SK-N-SH (cell line): ENCODE measurements at regions not wholly inside any gene's neighbourhood (a gene's known extent, or its start where the extent isn't known, plus 50 kb on each side); places are given as distances from the start of the nearest gene placed in this dataset.

ENCODE experiments used
- CTCF ChIA-PET: fragments of 300-600, 350-600 bp; formaldehyde crosslinking; extraction: SDS; loops from one replicate; lab custom pipeline; 2021; lab: Yijun Ruan, JAX
- POLR2A ChIA-PET: fragments of 350-600 bp; sonication (Branson Sonifier 250); formaldehyde crosslinking; extraction: SDS; loops from one replicate; lab custom pipeline; 2020; ENCODE audit warnings: antibody characterized with exemption, inconsistent platforms; lab: Yijun Ruan, JAX
- DNase-seq: peaks from one replicate; pipeline ENCODE4 v3.0.0; 2012
- H2AFZ ChIP-seq: fragments of 200-600 bp; sonication (generic); 2 replicates; pipeline ENCODE4 v1.8.1; 2016; ENCODE audit warnings: antibody characterized with exemption, mild to moderate bottlenecking, low read depth
- H3F3A ChIP-seq: fragments of 200-600 bp; sonication (generic); replicated peaks from 2 replicates; pipeline ENCODE3; 2016; ENCODE audit warnings: antibody characterized with exemption, mild to moderate bottlenecking; ENCODE audit not compliant: insufficient read depth
- H3K27ac ChIP-seq, 2 experiments: fragments of 200-500 bp in 1 of 2; fragments of 200-600 bp in 1 of 2; sonication (Bioruptor generic) in 1 of 2; sonication (generic), shearing (Covaris generic) in 1 of 2; 2 replicates each; pipeline versions ENCODE4 v1.5.1 to v1.6.1; 2014 to 2016; ENCODE audit warnings: low read depth in 2 of 2, inconsistent platforms in 1 of 2, low read length in 1 of 2, mild to moderate bottlenecking in 1 of 2, mixed read lengths in 1 of 2
- H3K27me3 ChIP-seq: fragments of 200-600 bp; sonication (generic), shearing (Covaris generic); 2 replicates; pipeline ENCODE4 v1.6.1; 2016; ENCODE audit warnings: mixed run types; ENCODE audit not compliant: insufficient read depth
- H3K36me3 ChIP-seq, 2 experiments: fragments of 200-500 bp in 1 of 2; fragments of 200-600 bp in 1 of 2; sonication (Bioruptor generic) in 1 of 2; sonication (generic) in 1 of 2; replicated peaks in 1 of 2; 2 replicates each; pipeline versions ENCODE3 to v1.5.1; 2014 to 2016; ENCODE audit warnings: low read length in 1 of 2, mild to moderate bottlenecking in 1 of 2; ENCODE audit not compliant: insufficient read depth in 2 of 2, control insufficient read depth in 1 of 2
- H3K4me1 ChIP-seq, 2 experiments: fragments of 200-500 bp in 1 of 2; fragments of 200-600 bp in 1 of 2; sonication (Bioruptor generic) in 1 of 2; sonication (generic), shearing (Covaris generic) in 1 of 2; 2 replicates each; pipeline versions ENCODE4 v1.5.1 to v1.6.1; 2014 to 2016; ENCODE audit warnings: low read depth in 1 of 2, low read length in 1 of 2, mixed run types in 1 of 2; ENCODE audit not compliant: insufficient read depth in 2 of 2, control insufficient read depth in 1 of 2
- H3K4me2 ChIP-seq: fragments of 200-600 bp; sonication (generic), shearing (Covaris generic); 2 replicates; pipeline ENCODE4 v1.6.1; 2017; ENCODE audit warnings: mixed run types
- H3K4me3 ChIP-seq, 2 experiments: fragments of 200-500 bp in 1 of 2; fragments of 200-600 bp in 1 of 2; sonication (Bioruptor generic) in 1 of 2; sonication (generic), shearing (Covaris generic) in 1 of 2; 2 replicates each; pipeline versions ENCODE4 v1.5.1 to v1.8.1; 2014 to 2016; ENCODE audit warnings: low read depth in 2 of 2, inconsistent platforms in 1 of 2, low read length in 1 of 2, mild to moderate bottlenecking in 1 of 2, mixed read lengths in 1 of 2, moderate library complexity in 1 of 2
- H3K79me2 ChIP-seq: fragments of 200-600 bp; sonication (generic); 2 replicates; pipeline ENCODE4 v1.8.1; 2017; ENCODE audit warnings: mild to moderate bottlenecking; ENCODE audit not compliant: insufficient read depth
- H3K9ac ChIP-seq: fragments of 200-600 bp; sonication (generic); 2 replicates; pipeline ENCODE4 v1.6.1; 2017; ENCODE audit warnings: mixed run types
- H3K9me2 ChIP-seq: fragments of 200-600 bp; sonication (generic); 2 replicates; pipeline ENCODE4 v1.6.1; 2017; ENCODE audit warnings: mixed run types
- H3K9me3 ChIP-seq: fragments of 200-600 bp; sonication (generic); 2 replicates; pipeline ENCODE4 v1.6.1; 2017; ENCODE audit warnings: mixed run types, mild to moderate bottlenecking, moderate library complexity
- H4K20me1 ChIP-seq: fragments of 200-600 bp; sonication (generic); 2 replicates; pipeline ENCODE4 v1.6.1; 2017; ENCODE audit warnings: mild to moderate bottlenecking, mixed run types; ENCODE audit not compliant: insufficient read depth
- CHD2 ChIP-seq: fragments of 150-350 bp; IDR thresholded peaks from 2 replicates; pipeline ENCODE4 v1.6.1; 2018; ENCODE audit warnings: low read length; ENCODE audit not compliant: partially characterized antibody
- EZH2phosphoT487 ChIP-seq: fragments of 200-600 bp; sonication (generic); IDR thresholded peaks from 2 replicates; pipeline ENCODE4 v1.6.1; 2017; ENCODE audit warnings: low read depth, mixed run types, mild to moderate bottlenecking, antibody characterized with exemption, moderate library complexity, borderline replicate concordance
- FOSL2 ChIP-seq: IDR thresholded peaks from 2 replicates; pipeline ENCODE4 v1.4.0; 2012; ENCODE audit warnings: low read depth, mild to moderate bottlenecking, moderate library complexity, borderline replicate concordance
- GABPA ChIP-seq: IDR thresholded peaks from 2 replicates; pipeline ENCODE4 v1.4.0; 2012; ENCODE audit warnings: low read depth, mild to moderate bottlenecking
- GATA2 ChIP-seq: sonication (generic); formaldehyde crosslinking; IDR thresholded peaks from 2 replicates; pipeline ENCODE4 v1.5.0; 2020; ENCODE audit warnings: mild to moderate bottlenecking, missing genetic modification reagents
- JUND ChIP-seq: IDR thresholded peaks from 2 replicates; pipeline ENCODE4 v1.4.0; 2012
- MXI1 ChIP-seq: IDR thresholded peaks from 2 replicates; pipeline ENCODE4 v1.6.1; 2012; ENCODE audit warnings: mild to moderate bottlenecking, low read depth, low read length, improper control_type of control experiment
- RFX5 ChIP-seq: IDR thresholded peaks from 2 replicates; pipeline ENCODE4 v1.6.1; 2012; ENCODE audit warnings: mild to moderate bottlenecking, improper control_type of control experiment, low read length
- SIN3A ChIP-seq: IDR thresholded peaks from 2 replicates; pipeline ENCODE4 v1.6.1; 2012; ENCODE audit warnings: low read depth, mild to moderate bottlenecking, low read length, moderate library complexity, borderline replicate concordance
- SMC3 ChIP-seq: IDR thresholded peaks from 2 replicates; pipeline ENCODE4 v1.6.1; 2012; ENCODE audit warnings: low read depth, low read length, improper control_type of control experiment
- TAF1 ChIP-seq: IDR thresholded peaks from 2 replicates; pipeline ENCODE4 v1.6.1; 2012; ENCODE audit warnings: low read depth, mild to moderate bottlenecking, low read length, moderate library complexity, borderline replicate concordance
- TCF12 ChIP-seq: IDR thresholded peaks from 2 replicates; pipeline ENCODE4 v1.4.0; 2012
- TEAD4 ChIP-seq: IDR thresholded peaks from 2 replicates; pipeline ENCODE4 v1.4.0; 2012; ENCODE audit warnings: mild to moderate bottlenecking, borderline replicate concordance; ENCODE audit not compliant: insufficient read depth
- WGBS: methylation state at CpG from one replicate; pipeline ENCODE4 v1.1.6; 2017; ENCODE audit warnings: low lambda C conversion rate; 5-methylcytosine and 5-hydroxymethylcytosine counted together
- TF ChIP-seq, protein P1 (sequence below): fragments of 200-600 bp; sonication (generic); IDR thresholded peaks from 2 replicates; pipeline ENCODE4 v1.6.1; 2017; ENCODE audit warnings: antibody characterized with exemption, mild to moderate bottlenecking, moderate library complexity
- TF ChIP-seq, protein P2 (sequence below): IDR thresholded peaks from 2 replicates; pipeline ENCODE4 v1.4.0; 2012; ENCODE audit warnings: low read depth

DNA sequence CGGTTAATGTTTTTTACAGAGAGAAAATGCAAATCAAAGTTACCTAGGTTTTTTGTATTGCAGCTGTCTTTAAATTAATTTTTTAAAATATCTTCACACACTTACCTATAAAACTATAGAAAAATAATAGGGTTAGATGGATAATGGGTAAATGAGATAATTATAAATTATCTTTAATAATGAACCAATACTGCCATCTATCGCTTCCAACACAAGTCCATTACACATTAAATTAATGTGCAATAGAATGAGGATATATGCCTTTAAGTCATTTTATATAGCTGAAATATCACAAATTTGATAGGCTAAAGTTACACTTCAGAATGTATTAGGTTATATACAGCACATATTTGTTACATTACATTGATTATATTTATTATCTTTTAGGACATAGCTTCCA is 2212.8 kb downstream of the MRPL39 start:
- DNase-seq = no peak
- H3K4me3 ChIP-seq = no peak overlapping the region
- no peaks in the 10 kb centered on the region for H3F3A ChIP-seq
- H3K9me3 ChIP-seq = no peaks in the 10 kb centered on the region
- CTCF ChIA-PET = no interaction called here
- no peaks in the 10 kb centered on the region for H3K9me2 ChIP-seq
- WGBS = 51% methylated on average over 2 of the region's 2 CpGs
- no peaks in the 10 kb centered on the region for H3K27me3 ChIP-seq
- no peak overlapping the region for H2AFZ ChIP-seq
- H4K20me1 ChIP-seq = no peaks in the 10 kb centered on the region
- TF ChIP-seq, protein P1, sequence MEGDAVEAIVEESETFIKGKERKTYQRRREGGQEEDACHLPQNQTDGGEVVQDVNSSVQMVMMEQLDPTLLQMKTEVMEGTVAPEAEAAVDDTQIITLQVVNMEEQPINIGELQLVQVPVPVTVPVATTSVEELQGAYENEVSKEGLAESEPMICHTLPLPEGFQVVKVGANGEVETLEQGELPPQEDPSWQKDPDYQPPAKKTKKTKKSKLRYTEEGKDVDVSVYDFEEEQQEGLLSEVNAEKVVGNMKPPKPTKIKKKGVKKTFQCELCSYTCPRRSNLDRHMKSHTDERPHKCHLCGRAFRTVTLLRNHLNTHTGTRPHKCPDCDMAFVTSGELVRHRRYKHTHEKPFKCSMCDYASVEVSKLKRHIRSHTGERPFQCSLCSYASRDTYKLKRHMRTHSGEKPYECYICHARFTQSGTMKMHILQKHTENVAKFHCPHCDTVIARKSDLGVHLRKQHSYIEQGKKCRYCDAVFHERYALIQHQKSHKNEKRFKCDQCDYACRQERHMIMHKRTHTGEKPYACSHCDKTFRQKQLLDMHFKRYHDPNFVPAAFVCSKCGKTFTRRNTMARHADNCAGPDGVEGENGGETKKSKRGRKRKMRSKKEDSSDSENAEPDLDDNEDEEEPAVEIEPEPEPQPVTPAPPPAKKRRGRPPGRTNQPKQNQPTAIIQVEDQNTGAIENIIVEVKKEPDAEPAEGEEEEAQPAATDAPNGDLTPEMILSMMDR = 0 out of 2 replicates have a peak, but pooled peaks have one; percentile 11
- TF ChIP-seq TEAD4 = no peak
- H3K4me2 ChIP-seq = no peak overlapping the region
- H3K27ac ChIP-seq = no peak overlapping the region
- H3K4me1 ChIP-seq = no peaks in the 10 kb centered on the region
- no peak overlapping the region for H3K9ac ChIP-seq
- POLR2A ChIA-PET = no interaction called here
- no peaks in the 10 kb centered on the region for H3K36me3 ChIP-seq
- H3K79me2 ChIP-seq = no peaks in the 10 kb centered on the region

DNA sequence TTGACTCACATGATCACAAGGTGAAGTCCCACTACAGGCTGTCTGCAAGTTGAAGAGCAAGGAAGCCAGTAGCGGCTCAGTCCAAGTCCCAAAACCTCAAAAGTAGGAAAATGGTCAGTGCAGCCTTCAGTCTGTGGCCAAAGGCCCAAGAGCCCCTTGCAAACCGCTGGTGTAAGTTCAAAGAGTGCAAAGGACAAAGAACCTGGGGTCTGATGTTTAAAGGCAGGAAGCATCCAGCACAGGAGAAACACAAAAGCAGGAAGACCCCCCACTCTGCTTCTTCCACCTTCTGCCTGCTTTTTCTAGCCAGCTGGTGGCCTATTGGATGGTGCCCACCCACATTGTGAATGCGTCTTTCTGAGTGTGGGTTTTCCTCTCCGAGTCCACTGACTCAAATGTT is 2222.6 kb downstream of the MRPL39 start:
- CTCF ChIA-PET = no interaction called here
- no peak overlapping the region for H3K4me2 ChIP-seq
- H3K36me3 ChIP-seq = no peaks in the 10 kb centered on the region
- no peak for DNase-seq
- POLR2A ChIA-PET = no interaction called here
- H3K4me1 ChIP-seq = no peaks in the 10 kb centered on the region
- no peaks in the 10 kb centered on the region for H3K79me2 ChIP-seq
- no peaks in the 10 kb centered on the region for H3K9me2 ChIP-seq
- no peak overlapping the region for H2AFZ ChIP-seq
- H3K27me3 ChIP-seq = no peaks in the 10 kb centered on the region
- no peak overlapping the region for H3K9ac ChIP-seq
- no peaks in the 10 kb centered on the region for H3K9me3 ChIP-seq
- no peaks in the 10 kb centered on the region for H3F3A ChIP-seq
- H3K4me3 ChIP-seq = no peak overlapping the region
- TF ChIP-seq CHD2 = no peak
- TF ChIP-seq SMC3 = no peak
- TF ChIP-seq TCF12 = no peak
- TF ChIP-seq, protein P1 = no peak
- TF ChIP-seq MXI1 = no peak
- TF ChIP-seq GABPA = no peak
- TF ChIP-seq GATA2 = no peak
- no peak for TF ChIP-seq EZH2phosphoT487
- TF ChIP-seq FOSL2 = no peak
- TF ChIP-seq, protein P2, sequence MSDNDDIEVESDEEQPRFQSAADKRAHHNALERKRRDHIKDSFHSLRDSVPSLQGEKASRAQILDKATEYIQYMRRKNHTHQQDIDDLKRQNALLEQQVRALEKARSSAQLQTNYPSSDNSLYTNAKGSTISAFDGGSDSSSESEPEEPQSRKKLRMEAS = no peak
- TF ChIP-seq JUND = no peak
- no peak for TF ChIP-seq RFX5
- no peak for TF ChIP-seq SIN3A
- no peak for TF ChIP-seq TAF1
- no peak overlapping the region for H3K27ac ChIP-seq
- no peaks in the 10 kb centered on the region for H4K20me1 ChIP-seq
- 47% methylated on average over 4 of the region's 4 CpGs for WGBS
